ENCODE measurements at regions not wholly inside any gene's neighbourhood (a gene's known extent, or its start where the extent isn't known, plus 50 kb on each side); places are given as distances from the start of the nearest gene placed in this dataset.

DNA sequence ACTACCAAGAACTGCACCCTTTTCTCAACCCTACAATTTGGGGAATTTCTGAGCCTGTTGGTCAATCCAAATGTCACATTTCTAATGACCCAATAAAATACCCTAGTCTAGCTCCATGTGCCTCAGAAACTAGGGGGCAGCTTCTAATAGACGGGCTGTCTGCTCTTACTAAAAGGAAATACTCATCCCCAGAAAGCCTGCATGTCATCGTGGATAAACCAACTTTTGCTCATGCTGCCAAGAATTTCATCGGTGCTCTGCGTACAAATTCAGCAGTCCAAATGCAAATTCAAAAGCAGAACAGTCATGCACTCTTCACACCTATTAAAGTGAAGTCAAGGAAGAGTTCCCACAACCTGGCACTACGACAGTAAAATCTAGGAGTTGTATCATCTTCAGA, 377.3 kb downstream of the LNPK start:
- TF ChIP-seq, protein P1, sequence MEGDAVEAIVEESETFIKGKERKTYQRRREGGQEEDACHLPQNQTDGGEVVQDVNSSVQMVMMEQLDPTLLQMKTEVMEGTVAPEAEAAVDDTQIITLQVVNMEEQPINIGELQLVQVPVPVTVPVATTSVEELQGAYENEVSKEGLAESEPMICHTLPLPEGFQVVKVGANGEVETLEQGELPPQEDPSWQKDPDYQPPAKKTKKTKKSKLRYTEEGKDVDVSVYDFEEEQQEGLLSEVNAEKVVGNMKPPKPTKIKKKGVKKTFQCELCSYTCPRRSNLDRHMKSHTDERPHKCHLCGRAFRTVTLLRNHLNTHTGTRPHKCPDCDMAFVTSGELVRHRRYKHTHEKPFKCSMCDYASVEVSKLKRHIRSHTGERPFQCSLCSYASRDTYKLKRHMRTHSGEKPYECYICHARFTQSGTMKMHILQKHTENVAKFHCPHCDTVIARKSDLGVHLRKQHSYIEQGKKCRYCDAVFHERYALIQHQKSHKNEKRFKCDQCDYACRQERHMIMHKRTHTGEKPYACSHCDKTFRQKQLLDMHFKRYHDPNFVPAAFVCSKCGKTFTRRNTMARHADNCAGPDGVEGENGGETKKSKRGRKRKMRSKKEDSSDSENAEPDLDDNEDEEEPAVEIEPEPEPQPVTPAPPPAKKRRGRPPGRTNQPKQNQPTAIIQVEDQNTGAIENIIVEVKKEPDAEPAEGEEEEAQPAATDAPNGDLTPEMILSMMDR (conservative IDR thresholded peaks at IDR 0.05), result no peak
- TF ChIP-seq ZFX (IDR thresholded peaks at IDR 0.05), result no peak

Data from C4-2B (cell line).